ENCODE measurements at regions not wholly inside any gene's neighbourhood (a gene's known extent, or its start where the extent isn't known, plus 50 kb on each side); places are given as distances from the start of the nearest gene placed in this dataset.

DNA sequence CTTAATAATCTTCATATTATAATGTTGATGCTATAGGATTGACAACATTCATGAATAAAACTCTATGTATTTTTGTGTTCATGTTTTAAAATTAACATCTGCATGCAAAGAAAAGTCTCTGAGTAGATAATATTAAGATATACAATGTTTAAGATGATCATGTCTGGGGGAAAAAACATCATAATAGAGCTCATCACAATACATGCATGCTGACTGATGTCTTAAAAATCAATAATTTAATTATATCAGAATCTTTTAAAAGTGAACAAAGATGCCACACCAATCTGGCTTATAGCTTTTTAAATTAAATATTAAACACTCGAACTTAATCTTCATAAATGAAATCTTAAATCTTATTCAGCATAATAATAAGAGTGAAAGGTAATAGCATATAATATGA is 933.9 kb upstream of the MIR17HG start (continued):
- no peak for TF ChIP-seq ZBTB33 (IDR thresholded peaks at IDR 0.05; ENCODE audit: extremely low read depth, insufficient replicate concordance, low read length)
- TF ChIP-seq YY1 (IDR thresholded peaks at IDR 0.05; ENCODE audit: extremely low read depth, insufficient replicate concordance, low read depth, low read length): no peak
- TF ChIP-seq TCF7L2 (IDR thresholded peaks at IDR 0.05; ENCODE audit: borderline replicate concordance, extremely low read depth, insufficient read depth, insufficient read length): no peak
- no peak for TF ChIP-seq SRF (IDR thresholded peaks at IDR 0.05; ENCODE audit: low read depth)
- TF ChIP-seq FOSL1 (IDR thresholded peaks at IDR 0.05; ENCODE audit: low read depth): no peak

GRCh38 chr13:90414691-90415596 is 932.5 kb upstream of the MIR17HG start:
- no peak overlapping the region for H3K4me3 ChIP-seq (replicated peaks in 1 of 2; ENCODE audit: low read depth in 1 of 2, low read length in 2 of 2)
- TF ChIP-seq JUND (IDR thresholded peaks at IDR 0.05) (peak; percentile 17; the same call in 1 of the 2 replicates), SP1 (IDR thresholded peaks at IDR 0.05; ENCODE audit: low read depth) (peak; percentile 52)
- TF ChIP-seq, protein P1, sequence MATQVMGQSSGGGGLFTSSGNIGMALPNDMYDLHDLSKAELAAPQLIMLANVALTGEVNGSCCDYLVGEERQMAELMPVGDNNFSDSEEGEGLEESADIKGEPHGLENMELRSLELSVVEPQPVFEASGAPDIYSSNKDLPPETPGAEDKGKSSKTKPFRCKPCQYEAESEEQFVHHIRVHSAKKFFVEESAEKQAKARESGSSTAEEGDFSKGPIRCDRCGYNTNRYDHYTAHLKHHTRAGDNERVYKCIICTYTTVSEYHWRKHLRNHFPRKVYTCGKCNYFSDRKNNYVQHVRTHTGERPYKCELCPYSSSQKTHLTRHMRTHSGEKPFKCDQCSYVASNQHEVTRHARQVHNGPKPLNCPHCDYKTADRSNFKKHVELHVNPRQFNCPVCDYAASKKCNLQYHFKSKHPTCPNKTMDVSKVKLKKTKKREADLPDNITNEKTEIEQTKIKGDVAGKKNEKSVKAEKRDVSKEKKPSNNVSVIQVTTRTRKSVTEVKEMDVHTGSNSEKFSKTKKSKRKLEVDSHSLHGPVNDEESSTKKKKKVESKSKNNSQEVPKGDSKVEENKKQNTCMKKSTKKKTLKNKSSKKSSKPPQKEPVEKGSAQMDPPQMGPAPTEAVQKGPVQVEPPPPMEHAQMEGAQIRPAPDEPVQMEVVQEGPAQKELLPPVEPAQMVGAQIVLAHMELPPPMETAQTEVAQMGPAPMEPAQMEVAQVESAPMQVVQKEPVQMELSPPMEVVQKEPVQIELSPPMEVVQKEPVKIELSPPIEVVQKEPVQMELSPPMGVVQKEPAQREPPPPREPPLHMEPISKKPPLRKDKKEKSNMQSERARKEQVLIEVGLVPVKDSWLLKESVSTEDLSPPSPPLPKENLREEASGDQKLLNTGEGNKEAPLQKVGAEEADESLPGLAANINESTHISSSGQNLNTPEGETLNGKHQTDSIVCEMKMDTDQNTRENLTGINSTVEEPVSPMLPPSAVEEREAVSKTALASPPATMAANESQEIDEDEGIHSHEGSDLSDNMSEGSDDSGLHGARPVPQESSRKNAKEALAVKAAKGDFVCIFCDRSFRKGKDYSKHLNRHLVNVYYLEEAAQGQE (IDR thresholded peaks at IDR 0.05; ENCODE audit: low read depth): no peak
- no peaks in the 10 kb centered on the region for H3K9me2 ChIP-seq (ENCODE audit: insufficient read depth)
- no peaks in the 10 kb centered on the region for H3K36me3 ChIP-seq (ENCODE audit: control insufficient read depth in 1 of 2, insufficient read depth in 2 of 2, low read length in 2 of 2)
- DNase-seq (ENCODE audit: low read depth, low spot score): peak; percentile 4
- no peaks in the 10 kb centered on the region for H3K27me3 ChIP-seq (ENCODE audit: insufficient read depth, low read length)
- POLR2A ChIA-PET: no interaction called here
- no TSS peak for BruUV-seq (replicated peaks)
- H3K4me2 ChIP-seq (ENCODE audit: low read length): peak overlapping the region; percentile 45
- intact Hi-C loops (cut with micrococcal nuclease): no loop called here
- CTCF ChIA-PET: no interaction called here
- H3K4me1 ChIP-seq (ENCODE audit: control insufficient read depth in 1 of 2, insufficient read depth in 2 of 2, low read length in 2 of 2): peaks cover 15 to 27% of the 10 kb centered on the region in 2 experiments; a peak in 3 of 4 replicates
- H3K9me3 ChIP-seq (ENCODE audit: control insufficient read depth in 1 of 2, insufficient read depth in 1 of 2, low read depth in 1 of 2, low read length in 2 of 2): no peaks in the 10 kb centered on the region
- H2AFZ ChIP-seq (ENCODE audit: low read depth, low read length, poor library complexity, severe bottlenecking): peak overlapping the region; percentile 58
- peak; percentile 75 for ATAC-seq
- RAD21 ChIA-PET (ENCODE audit: low non-redundant PET in 1 of 2, low total read pairs in 2 of 2, uncharacterized antibody in 2 of 2, unreplicated experiment in 2 of 2): no interaction called here
- no peak overlapping the region for H3K9ac ChIP-seq (ENCODE audit: low read length)
- peak overlapping the region; percentile 38; the same call in 1 of the 2 replicates for H3K27ac ChIP-seq (ENCODE audit: low read depth, low read length)
- no peaks in the 10 kb centered on the region for H4K20me1 ChIP-seq (ENCODE audit: insufficient read depth)
- H3K79me2 ChIP-seq (ENCODE audit: insufficient read depth, low read length): no peaks in the 10 kb centered on the region

Data from HCT116 (cell line).